GM19452 (cell line): ENCODE measurements at regions not wholly inside any gene's neighbourhood (a gene's known extent, or its start where the extent isn't known, plus 50 kb on each side); places are given as distances from the start of the nearest gene placed in this dataset.
"Not testable (repeated sequence)": the region's sequence is repeated elsewhere in the genome, so short reads cannot be mapped to it uniquely, and the experiment has no call there.

Experiments
- ATAC-seq: cut with Tn5 transposase; IDR thresholded peaks from one replicate; pipeline ENCODE4 v1.9.1; 2021; ENCODE audit not compliant: unreplicated experiment

DNA sequence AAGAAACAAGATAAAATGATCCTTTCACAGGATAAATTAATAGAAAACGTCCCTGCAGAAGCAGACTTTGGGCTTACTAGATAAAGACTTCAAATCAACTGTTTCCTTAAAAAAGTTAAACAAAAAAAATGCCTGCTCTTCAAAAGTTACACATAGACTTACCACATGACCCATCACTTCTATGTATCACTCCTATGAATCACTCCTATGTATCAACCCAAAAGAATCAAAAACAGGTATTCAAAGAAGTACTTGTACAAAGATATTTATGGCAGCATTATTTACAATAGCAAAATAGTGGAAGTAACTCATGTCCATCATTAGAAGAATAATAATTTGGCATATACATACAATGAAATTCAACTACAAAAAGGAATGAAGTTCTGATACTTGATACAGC lies 56.3 kb upstream of the PRDM9 start:
- ATAC-seq: no peak

- no peak for ATAC-seq
These were observed 57.2 kb upstream of the PRDM9 start for GRCh38 chr5:23450187-23450586.

DNA sequence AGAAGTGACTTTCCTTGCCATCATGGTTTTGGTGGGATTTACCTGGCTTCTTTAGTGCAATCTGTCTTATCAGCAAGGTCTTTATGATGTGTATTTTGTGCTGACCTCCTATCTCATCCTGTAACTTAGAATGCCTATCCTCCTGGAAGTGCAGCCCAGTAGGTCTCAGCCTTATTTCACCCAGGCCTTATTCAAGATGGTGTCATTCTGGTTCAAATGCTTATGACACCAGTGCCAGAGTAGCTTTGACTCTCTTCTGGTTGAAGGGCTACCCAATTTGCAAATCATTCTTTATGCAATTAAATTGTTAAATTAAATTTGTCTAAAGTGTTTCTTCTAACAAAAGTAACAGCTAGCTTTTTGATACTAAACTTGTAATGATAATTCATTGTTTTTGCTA lies 58.8 kb upstream of the PRDM9 start:
- ATAC-seq: no peak

DNA sequence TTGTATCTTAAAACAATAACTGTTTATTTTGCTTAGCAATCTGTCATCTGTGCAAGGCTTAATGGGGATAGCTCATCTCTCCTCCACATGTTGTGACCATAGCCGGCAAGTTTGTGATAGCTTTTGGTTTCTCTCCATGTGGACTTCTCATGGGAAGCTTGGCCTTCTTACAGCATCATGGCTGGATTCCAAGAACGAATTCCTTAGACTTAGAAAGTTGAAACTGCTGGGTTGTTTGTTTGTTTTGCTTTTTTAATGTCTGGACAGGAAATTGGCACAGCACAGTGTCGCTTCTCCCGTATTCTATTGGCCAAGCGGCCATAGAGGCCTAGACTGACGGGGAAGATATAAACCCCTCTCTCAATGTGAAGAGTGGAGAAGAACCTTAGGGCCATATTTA lies 61.0 kb upstream of the PRDM9 start:
- ATAC-seq: no peak

DNA sequence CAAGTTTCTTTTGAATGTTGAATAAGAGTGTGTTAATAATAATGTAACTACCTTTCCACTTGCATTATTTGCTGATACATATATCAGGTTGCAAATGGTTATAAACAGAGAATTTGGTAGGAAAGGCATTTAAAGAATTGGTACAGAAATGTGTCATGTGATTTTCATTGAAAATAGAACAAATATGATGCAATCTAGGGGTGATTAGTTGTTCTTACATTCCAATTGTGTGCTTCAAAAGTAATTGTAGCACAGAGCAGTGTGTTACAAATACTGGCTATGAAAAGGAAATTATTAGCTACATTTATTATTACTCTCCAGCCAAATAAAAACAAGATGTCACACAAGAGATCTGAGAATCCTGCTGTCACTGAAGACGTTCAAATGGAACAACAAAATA lies 61.8 kb upstream of the PRDM9 start:
- ATAC-seq: no peak

DNA sequence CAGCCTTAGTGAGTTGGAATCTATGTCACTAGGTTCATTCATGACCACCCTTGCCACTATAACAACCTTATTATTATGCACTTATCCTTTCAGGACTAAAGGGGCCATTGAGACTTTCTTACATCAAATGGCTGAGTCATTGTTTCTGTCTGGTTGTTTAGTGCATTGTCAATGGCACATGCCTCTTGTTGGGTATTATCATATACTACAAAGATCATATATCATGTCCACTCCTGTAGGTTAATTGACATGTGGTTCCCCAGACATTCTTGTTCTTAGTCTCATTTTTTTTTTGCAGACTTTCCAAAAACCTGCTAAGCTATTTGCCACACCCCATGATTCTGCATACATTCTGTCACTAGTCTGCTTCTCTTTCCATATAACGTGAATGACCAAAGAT lies 66.7 kb upstream of the PRDM9 start:
- no peak for ATAC-seq

- ATAC-seq: no peak
These were observed 70.4 kb upstream of the PRDM9 start for GRCh38 chr5:23437011-23437410.

- ATAC-seq: no peak
These were observed 73.7 kb upstream of the PRDM9 start for GRCh38 chr5:23433534-23434315.

- no peak for ATAC-seq
These were observed 78.7 kb upstream of the PRDM9 start for GRCh38 chr5:23428705-23429104.

GRCh38 chr5:23420214-23420613 lies 87.2 kb upstream of the PRDM9 start:
- ATAC-seq: not testable (repeated sequence)

DNA sequence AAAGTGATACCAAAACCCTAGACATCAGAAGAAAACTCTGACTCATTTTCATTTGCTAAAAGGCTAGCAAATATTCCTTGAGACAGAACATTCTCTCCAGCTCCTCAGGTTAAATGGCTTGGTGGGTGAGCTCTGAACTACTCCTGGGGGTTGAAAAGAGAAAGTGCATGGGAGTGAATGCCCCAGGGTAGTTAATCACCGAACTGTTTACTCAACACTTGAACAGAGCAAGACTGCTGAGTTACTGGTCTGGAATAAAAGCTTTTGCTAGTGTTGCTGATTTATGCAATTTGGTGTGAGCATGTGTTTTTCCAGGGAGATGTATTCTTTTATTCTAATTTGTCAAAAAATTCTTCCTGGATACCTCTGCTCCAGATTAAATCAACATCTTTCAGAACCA lies 88.3 kb upstream of the PRDM9 start:
- ATAC-seq: no peak

DNA sequence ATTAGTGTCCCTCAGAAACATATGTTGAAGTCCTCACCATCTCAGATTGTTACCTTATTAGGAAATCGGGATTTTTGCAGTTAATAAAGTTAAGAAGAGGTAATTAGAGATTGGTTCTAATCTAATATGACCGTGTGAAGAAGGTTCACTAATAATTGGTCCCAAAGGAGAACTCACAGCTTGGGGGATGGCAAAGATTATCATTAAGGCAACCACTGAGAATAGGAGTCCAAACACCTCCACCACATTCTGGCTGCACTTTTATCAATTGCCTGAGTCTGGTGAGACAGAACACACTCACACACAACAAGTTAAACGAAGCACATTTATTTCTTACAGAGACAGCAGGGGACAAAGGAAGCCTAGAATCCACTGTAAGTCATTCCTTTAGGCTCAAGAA lies 94.9 kb upstream of the PRDM9 start:
- no peak for ATAC-seq

- no peak for ATAC-seq
These were observed 95.4 kb upstream of the PRDM9 start for GRCh38 chr5:23411994-23412393.

GRCh38 chr5:23411200-23411599 lies 96.2 kb upstream of the PRDM9 start:
- ATAC-seq: no peak

GRCh38 chr5:23410775-23411174 lies 96.6 kb upstream of the PRDM9 start:
- not testable (repeated sequence) for ATAC-seq

DNA sequence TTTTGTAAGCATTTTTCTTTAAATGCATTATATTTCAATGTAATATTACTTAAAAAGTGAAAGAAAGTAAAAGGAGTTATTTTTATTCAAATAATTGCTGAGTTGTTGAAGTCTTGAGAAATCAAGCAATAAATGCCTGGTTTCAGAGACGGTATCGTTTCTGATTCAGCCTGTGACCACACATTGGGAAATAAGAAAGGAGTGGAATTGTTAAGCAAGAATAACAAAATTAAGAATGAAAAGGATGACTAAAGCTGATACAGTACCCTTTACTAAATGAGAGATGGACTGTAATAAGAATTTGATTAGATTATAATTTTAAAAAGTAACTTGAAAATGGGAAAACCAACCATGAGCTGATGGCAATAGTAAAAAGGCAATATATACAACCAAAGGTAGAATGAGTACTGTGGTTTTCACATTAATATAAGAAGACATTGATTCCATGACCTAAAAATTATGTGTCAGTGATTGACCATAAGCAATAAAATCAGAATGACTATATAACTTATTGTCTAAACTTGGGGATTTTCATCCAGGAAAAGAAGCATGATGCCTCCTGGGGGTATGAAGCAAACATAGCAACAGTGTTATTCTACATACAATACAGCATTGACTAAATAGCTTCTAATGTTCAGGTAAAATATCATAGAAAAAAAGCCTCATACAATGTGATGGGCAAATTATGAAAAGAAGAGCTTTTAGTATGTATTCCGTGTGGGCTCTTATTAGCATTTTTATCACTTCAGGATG lies 101.9 kb upstream of the PRDM9 start:
- ATAC-seq: no peak

DNA sequence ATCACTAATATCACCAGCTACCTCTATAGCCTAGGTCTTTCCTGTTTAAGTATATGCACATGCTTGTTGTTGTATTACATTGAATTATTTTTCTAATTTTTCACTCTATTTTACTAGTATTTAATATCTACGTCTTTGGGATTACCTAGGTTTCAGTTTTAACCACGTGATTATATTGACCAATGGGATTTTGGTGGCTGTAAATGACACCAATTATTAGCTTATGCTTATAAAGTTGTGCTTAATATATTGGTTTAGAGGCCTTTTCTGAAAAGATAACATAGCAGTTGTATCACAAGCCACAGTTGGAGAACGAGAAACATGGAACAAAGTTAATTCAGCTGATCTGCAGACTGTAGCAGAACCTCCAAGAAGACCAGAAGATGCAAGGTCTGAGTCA lies 104.8 kb upstream of the PRDM9 start:
- no peak for ATAC-seq

DNA sequence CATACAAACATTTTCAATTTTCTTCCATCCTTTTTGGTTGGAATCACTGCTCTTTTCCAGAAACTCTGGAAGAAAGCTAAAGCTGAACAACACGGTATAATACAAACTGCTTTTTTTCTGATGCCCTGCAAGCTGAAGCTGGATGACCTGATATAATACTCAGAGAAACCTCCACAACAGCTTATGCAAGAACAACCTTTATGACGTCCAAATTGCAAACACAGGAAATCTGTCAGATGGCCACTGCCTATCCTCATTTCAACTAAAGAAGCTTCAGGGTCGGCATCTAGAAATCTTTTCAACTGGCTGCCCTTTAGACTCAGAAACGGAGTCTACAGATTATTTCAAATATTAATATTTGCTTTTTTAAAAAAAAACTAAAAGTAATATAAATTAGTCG lies 106.5 kb upstream of the PRDM9 start:
- ATAC-seq: no peak

DNA sequence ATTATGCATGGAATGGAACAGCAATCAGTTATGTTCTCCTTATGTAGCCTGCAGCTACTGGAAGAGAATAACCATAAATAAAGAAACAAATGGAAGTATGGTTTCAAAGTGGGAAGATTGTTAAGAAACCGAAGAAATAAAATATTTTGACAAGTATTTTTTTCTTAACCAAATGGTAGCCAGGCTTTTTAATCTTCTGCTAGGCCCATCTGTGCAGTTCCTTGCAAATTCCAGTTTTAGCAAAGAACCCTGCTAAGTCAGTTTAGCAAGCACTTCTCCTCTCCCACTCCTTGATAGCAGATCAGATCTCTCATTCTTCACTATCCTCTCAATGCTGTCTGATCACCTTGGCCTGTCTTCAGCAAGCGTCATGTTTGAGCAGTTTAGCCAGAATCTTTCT lies 111.1 kb upstream of the PRDM9 start:
- no peak for ATAC-seq

DNA sequence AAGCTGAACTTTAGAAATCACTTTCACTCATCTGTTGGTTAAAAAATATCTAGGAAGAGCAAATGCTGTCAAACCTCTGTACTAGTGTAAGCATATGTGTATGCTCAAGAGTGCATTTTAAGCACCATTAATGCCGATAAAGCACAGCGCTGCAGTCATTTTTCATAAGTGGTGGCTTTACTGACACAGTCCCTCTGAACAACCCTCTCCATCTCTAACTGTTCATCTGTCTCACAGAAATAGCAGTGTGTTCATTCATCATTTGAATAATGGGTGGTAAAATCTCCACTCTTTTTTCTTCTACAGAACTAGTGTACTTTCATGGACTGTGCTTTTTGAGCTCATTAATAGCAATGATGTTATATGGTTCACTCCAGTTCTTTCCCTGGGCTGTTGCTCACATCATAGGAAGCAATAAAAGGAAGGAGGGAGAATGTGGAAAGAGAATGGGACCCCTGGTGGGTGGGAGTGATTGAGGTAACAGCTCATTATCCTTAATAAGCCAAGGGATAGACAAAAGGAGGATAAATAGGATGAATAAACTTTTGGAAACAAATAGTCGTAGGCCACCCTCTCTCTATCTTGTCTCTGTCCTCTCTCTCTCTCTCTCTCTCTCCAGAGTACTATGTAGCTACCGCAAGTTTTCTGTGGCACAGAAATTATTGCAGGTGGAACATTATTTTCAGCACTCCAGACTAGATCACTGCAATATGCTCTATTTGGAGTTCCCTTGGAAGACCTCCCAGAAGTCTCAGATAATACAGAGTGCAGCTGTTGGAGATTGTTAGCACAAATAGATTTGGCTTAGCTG lies 117.9 kb upstream of the PRDM9 start:
- no peak for ATAC-seq

- no peak for ATAC-seq
These were observed 122.4 kb upstream of the PRDM9 start for GRCh38 chr5:23385036-23385435.

GRCh38 chr5:23372177-23372576 lies 135.2 kb upstream of the PRDM9 start:
- no peak for ATAC-seq
